ENCODE measurements at regions not wholly inside any gene's neighbourhood (a gene's known extent, or its start where the extent isn't known, plus 50 kb on each side); places are given as distances from the start of the nearest gene placed in this dataset.

DNA sequence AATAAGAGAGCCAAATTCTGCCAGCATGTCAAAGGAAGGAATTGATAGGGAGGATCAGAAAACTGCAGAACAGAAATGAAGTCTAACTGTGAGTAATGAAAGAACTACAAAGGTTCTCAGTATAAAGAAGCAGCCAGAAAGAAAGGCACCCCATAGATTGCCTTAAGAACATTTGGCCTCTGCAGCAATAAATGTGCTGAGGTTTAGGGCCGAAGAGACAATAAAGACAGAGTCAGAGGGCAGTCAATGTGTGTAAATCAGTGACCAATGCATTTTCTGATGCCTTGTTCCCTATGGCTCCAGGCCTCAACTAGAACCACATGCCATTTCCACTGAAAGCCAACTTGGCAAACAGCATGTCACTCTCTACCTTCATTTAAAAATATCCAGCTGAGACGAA lies 281.0 kb downstream of the HINT1 start:
- DNase-seq = no peak
- no peaks in the 10 kb centered on the region for H3K36me3 ChIP-seq (ENCODE audit: insufficient read depth, low read length)
- no peak overlapping the region for H3K4me3 ChIP-seq (ENCODE audit: low read length)
- ChIA-PET POLR2A (no interaction called here), CTCF (no interaction called here)
- H3K9me3 ChIP-seq (ENCODE audit: low read length) = no peaks in the 10 kb centered on the region
- no peak overlapping the region for H3K27ac ChIP-seq (ENCODE audit: low read depth, low read length)
- Mint-ChIP-seq H3K4me1 (peaks cover 5 to 7% (median 6%) of the 10 kb centered on the region in 3 donors), H3K36me3 (no peaks in the 10 kb centered on the region), H3K27me3 (peaks cover 5 to 36% of the 10 kb centered on the region in 2 donors), H3K4me3 (no peak overlapping the region), H3K27ac (no peak overlapping the region), H3K9me3 (no peaks in the 10 kb centered on the region)
- H3K4me1 ChIP-seq (ENCODE audit: insufficient read depth, low read length) = no peaks in the 10 kb centered on the region
- no peaks in the 10 kb centered on the region for H3K27me3 ChIP-seq (ENCODE audit: insufficient read depth, low read length, poor library complexity, severe bottlenecking)

DNA sequence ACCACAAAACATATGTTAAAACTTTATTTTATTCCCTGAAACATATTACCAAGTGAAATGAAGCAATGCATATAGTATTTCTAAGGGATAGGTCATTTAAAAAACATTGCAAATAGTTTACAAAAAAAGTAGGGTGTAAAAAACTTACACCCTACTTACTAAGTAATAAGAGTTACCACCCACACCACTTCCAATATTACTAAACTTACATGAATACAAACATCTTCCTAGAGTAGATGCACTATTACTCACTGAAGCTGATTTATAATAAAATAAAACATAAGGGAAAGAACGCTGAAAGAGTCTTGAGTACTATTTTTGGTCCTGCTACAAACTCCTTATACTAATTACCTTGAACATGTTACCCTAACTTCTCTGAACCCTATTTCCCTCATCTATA lies 289.4 kb downstream of the HINT1 start:
- Histone ChIP-seq H3K4me3 (ENCODE audit: low read length) (no peak overlapping the region), H3K27ac (ENCODE audit: low read depth, low read length) (no peak overlapping the region), H3K36me3 (ENCODE audit: insufficient read depth, low read length) (no peaks in the 10 kb centered on the region), H3K9me3 (ENCODE audit: low read length) (no peaks in the 10 kb centered on the region), H3K27me3 (ENCODE audit: insufficient read depth, low read length, poor library complexity, severe bottlenecking) (no peaks in the 10 kb centered on the region), H3K4me1 (ENCODE audit: insufficient read depth, low read length) (no peaks in the 10 kb centered on the region)
- ChIA-PET CTCF (no interaction called here), POLR2A (no interaction called here)
- no peak for DNase-seq
- Mint-ChIP-seq H3K4me1 (no peaks in the 10 kb centered on the region), H3K27ac (peak overlapping the region in 1 of 8 donors; percentile 17), H3K27me3 (peaks cover 6 to 7% of the 10 kb centered on the region in 2 donors), H3K9me3 (peaks cover 0 to 8% (median 4%) of the 10 kb centered on the region in 5 donors), H3K36me3 (peaks cover 0 to 5% (median 0%) of the 10 kb centered on the region in 3 donors), H3K4me3 (no peak overlapping the region)

DNA sequence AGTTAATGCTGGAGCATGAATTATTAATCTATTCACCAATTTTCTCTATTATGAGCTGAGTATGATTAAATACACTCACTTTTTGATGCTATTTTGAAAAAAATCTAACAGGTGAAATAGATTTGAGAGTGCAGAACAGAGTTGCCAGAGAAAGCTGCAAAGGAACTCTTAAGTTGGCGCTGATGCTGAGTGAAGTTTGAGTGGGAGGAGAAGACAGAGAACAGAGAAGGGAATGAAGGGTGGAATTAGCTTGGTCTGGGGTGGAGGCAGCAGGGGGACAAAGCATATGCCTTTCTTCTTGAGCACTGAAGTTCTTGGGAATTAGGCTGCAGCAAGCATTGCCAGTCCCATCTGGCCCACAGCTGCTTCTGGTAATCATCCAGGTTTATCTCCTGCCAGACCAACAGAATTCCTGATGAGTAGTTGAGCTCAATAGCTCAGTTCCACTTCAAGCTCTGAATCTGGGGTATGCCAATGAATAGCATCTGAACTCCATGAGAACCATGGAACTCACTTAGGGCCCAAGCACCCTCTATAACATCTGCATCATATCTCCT lies 290.1 kb downstream of the HINT1 start:
- no peak overlapping the region for H3K27ac ChIP-seq (ENCODE audit: low read depth, low read length)

DNA sequence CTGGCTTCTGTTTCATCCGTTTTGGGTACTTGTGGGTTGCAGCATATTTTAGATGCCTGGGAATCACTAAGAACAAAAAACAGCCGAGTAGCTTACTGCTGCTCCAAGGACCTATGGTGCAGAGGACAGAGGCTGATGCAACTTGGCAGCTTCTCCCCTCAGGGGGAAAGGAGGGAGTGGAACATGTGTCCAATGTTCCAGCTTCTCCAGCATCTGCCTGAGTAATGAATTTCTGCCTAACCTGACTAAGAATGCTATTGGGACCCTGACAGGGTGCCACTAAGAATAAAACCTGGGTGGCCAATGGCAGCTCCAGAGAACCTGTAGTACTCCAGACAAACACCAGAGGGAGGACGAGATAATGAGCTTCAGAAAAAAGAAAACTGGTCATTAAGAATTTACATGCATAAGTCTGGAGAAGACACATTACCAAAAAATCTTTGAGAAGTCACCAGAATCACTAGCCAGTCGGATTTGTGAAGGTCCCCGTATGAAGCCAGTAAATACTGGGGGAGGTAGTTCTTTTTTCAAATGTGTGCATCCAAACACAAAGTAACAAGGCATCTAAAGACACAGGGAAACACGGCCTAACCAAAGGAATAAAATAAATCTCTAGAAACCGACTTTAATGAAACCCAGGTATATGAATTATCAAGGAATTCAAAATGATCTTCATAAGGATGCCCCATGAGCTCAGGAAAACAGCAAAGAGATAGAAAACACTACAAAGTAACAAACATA lies 293.5 kb downstream of the HINT1 start:
- H3K27ac ChIP-seq (ENCODE audit: low read depth, low read length) = no peak overlapping the region
- ChIA-PET POLR2A (interaction anchor here (0.5 to 0.6 kb wide), 2 partner anchors 36 to 1233 kb away, joined by 3 to 7 read pairs; no protein-coding TSS in a partner anchor), CTCF (interaction anchor here (0.7 to 2.8 kb wide), 19 partner anchors 10 to 554 kb away, joined by 3 to 21 read pairs (median 3); no protein-coding TSS in a partner anchor)
- no peaks in the 10 kb centered on the region for H3K27me3 ChIP-seq (ENCODE audit: insufficient read depth, low read length, poor library complexity, severe bottlenecking)
- Mint-ChIP-seq H3K9me3 (no peaks in the 10 kb centered on the region), H3K4me3 (no peak overlapping the region), H3K4me1 (no peaks in the 10 kb centered on the region), H3K27me3 (no peaks in the 10 kb centered on the region), H3K36me3 (no peaks in the 10 kb centered on the region), H3K27ac (peak overlapping the region in 2 of 8 donors; percentile 5 to 21)
- H3K36me3 ChIP-seq (ENCODE audit: insufficient read depth, low read length) = no peaks in the 10 kb centered on the region
- no peaks in the 10 kb centered on the region for H3K4me1 ChIP-seq (ENCODE audit: insufficient read depth, low read length)
- no peaks in the 10 kb centered on the region for H3K9me3 ChIP-seq (ENCODE audit: low read length)
- DNase-seq = peak; percentile 7 to 54 (median 24)
- no peak overlapping the region for H3K4me3 ChIP-seq (ENCODE audit: low read length)

More for the DNA sequence above, 290.1 kb downstream of the HINT1 start:
- CTCF ChIA-PET = no interaction called here
- peak overlapping the region in 1 of 8 donors; percentile 1 for H3K27ac Mint-ChIP-seq
- H3K36me3 Mint-ChIP-seq = peaks cover 0 to 5% (median 0%) of the 10 kb centered on the region in 3 donors
- no peaks in the 10 kb centered on the region for H3K9me3 ChIP-seq (ENCODE audit: low read length)
- H3K4me1 ChIP-seq (ENCODE audit: insufficient read depth, low read length) = no peaks in the 10 kb centered on the region
- no peak overlapping the region for H3K4me3 ChIP-seq (ENCODE audit: low read length)
- no peak for DNase-seq
- H3K36me3 ChIP-seq (ENCODE audit: insufficient read depth, low read length) = no peaks in the 10 kb centered on the region
- no peak overlapping the region for H3K4me3 Mint-ChIP-seq
- H3K4me1 Mint-ChIP-seq = no peaks in the 10 kb centered on the region
- no peaks in the 10 kb centered on the region for H3K27me3 ChIP-seq (ENCODE audit: insufficient read depth, low read length, poor library complexity, severe bottlenecking)
- peaks cover 0 to 8% (median 4%) of the 10 kb centered on the region in 5 donors for H3K9me3 Mint-ChIP-seq
- POLR2A ChIA-PET = no interaction called here
- peaks cover 4 to 7% of the 10 kb centered on the region in 2 donors for H3K27me3 Mint-ChIP-seq

DNA sequence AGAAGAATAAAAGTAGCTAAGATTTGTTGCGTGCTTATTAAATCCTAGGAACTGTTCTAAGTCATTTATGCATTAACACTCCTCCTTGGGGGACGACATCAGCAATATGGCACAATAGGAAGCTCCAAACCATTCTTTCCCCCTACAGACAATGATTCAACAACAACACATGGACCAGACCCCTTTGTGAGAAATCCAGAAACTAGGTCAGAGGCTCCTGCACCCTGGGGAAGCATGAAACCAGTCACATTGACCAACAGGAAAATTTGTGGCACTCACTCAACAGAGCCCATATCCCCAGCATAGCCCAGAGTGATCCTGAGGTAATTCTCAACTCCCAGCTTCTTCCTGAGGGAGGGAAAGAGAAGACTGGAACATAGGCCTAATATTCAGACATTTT lies 294.4 kb downstream of the HINT1 start:
- Mint-ChIP-seq H3K27ac (peak overlapping the region in 1 of 8 donors; percentile 5), H3K27me3 (no peaks in the 10 kb centered on the region), H3K4me3 (no peak overlapping the region), H3K36me3 (no peaks in the 10 kb centered on the region), H3K4me1 (no peaks in the 10 kb centered on the region), H3K9me3 (no peaks in the 10 kb centered on the region)
- ChIA-PET CTCF (interaction anchor here (0.9 to 2.8 kb wide), 9 partner anchors 9 to 555 kb away, joined by 3 to 21 read pairs (median 5); no protein-coding TSS in a partner anchor), POLR2A (no interaction called here)
- DNase-seq = no peak
- no peak overlapping the region for H3K4me3 ChIP-seq (ENCODE audit: low read length)
- H3K27ac ChIP-seq (ENCODE audit: low read depth, low read length) = no peak overlapping the region
- H3K27me3 ChIP-seq (ENCODE audit: insufficient read depth, low read length, poor library complexity, severe bottlenecking) = no peaks in the 10 kb centered on the region
- no peaks in the 10 kb centered on the region for H3K4me1 ChIP-seq (ENCODE audit: insufficient read depth, low read length)
- no peaks in the 10 kb centered on the region for H3K36me3 ChIP-seq (ENCODE audit: insufficient read depth, low read length)
- H3K9me3 ChIP-seq (ENCODE audit: low read length) = no peaks in the 10 kb centered on the region

DNA sequence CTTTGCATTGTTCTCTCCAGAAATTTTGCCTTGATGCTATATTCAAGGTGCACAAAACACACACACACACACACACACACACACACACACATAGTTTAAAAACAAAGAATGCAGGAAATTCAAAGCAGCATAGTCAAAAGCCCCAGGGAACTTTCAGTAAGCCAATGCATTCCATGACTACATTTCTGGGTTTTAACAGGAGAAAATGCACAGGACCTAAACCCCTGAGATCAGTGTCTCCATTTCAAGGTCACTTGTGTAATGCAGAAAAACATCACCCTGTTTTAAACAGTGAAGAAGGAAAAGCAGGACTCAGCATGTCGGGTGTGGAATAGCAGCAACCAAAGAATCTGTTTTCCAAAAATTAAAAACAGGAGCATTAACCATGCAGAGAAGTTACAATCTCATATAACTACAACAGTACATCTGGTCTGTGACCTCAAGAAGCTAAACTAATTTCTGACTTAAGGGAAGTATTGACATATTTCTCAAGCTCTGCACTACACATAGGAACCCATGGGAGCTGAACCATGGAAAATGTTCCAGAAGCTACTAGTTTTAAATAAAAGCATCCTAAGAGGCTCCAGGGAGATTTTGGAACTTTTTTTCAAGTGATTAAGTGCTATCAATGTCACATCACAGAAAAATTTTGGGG lies 296.7 kb downstream of the HINT1 start:
- no peak overlapping the region for H3K4me3 Mint-ChIP-seq
- CTCF ChIA-PET = interaction anchor here (1.0 kb wide), 1 partner anchor 241 kb away, joined by 3 read pairs; no protein-coding TSS in a partner anchor
- peaks cover 0 to 7% (median 2%) of the 10 kb centered on the region in 3 donors for H3K36me3 Mint-ChIP-seq

DNA sequence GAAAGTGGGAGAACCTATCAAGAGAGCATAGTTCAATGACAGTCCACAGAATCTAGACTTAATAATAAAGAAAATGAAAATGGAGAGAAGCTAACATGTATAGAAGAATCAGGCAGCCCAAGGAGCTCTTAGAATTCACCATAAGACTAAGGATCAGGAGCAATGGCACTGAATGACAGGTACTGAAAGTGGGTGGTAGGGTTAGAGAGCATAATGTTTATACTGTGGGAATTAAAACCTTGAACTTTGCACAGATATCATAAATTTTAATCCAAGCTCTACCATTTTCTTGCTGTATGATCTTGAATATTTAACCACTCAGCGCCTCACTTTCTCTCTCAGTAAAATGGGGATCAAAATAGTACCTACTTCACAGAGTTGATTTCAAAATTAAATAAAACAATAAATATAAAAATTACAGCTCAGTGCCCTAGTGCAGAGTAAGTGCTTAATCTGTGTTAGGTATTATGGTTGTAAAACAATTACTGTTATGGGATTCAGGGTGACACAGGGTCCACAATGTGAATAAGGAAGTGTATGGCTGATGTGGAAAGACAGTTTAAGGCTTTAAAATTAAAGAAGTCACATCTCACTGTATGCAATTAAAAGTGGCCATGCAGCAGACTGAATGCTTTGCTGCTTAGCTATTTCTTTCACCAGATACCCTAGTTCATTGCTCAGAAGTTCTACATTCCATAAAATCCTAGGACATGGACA lies 319.8 kb downstream of the HINT1 start:
- Mint-ChIP-seq H3K27ac (no peak overlapping the region), H3K4me3 (no peak overlapping the region), H3K9me3 (peaks cover 13 to 23% (median 21%) of the 10 kb centered on the region in 5 donors), H3K27me3 (peaks cover 33 to 63% of the 10 kb centered on the region in 2 donors), H3K4me1 (no peaks in the 10 kb centered on the region), H3K36me3 (peaks cover 0 to 20% (median 0%) of the 10 kb centered on the region in 3 donors)
- no peaks in the 10 kb centered on the region for H3K27me3 ChIP-seq (ENCODE audit: insufficient read depth, low read length, poor library complexity, severe bottlenecking)
- no peak for DNase-seq
- H3K4me3 ChIP-seq (ENCODE audit: low read length) = no peak overlapping the region
- H3K27ac ChIP-seq (ENCODE audit: low read depth, low read length) = no peak overlapping the region
- H3K4me1 ChIP-seq (ENCODE audit: insufficient read depth, low read length) = no peaks in the 10 kb centered on the region
- H3K36me3 ChIP-seq (ENCODE audit: insufficient read depth, low read length) = no peaks in the 10 kb centered on the region
- POLR2A ChIA-PET = no interaction called here
- CTCF ChIA-PET = no interaction called here
- H3K9me3 ChIP-seq (ENCODE audit: low read length) = no peaks in the 10 kb centered on the region

More for the DNA sequence above, 296.7 kb downstream of the HINT1 start:
- Histone ChIP-seq H3K9me3 (ENCODE audit: low read length) (no peaks in the 10 kb centered on the region), H3K4me3 (ENCODE audit: low read length) (no peak overlapping the region), H3K27ac (ENCODE audit: low read depth, low read length) (no peak overlapping the region), H3K36me3 (ENCODE audit: insufficient read depth, low read length) (no peaks in the 10 kb centered on the region), H3K27me3 (ENCODE audit: insufficient read depth, low read length, poor library complexity, severe bottlenecking) (no peaks in the 10 kb centered on the region), H3K4me1 (ENCODE audit: insufficient read depth, low read length) (no peaks in the 10 kb centered on the region)
- peaks cover 0 to 6% of the 10 kb centered on the region in 2 donors for H3K27me3 Mint-ChIP-seq
- no peaks in the 10 kb centered on the region for H3K4me1 Mint-ChIP-seq
- peaks cover 0 to 2% (median 0%) of the 10 kb centered on the region in 5 donors for H3K9me3 Mint-ChIP-seq
- H3K27ac Mint-ChIP-seq = no peak overlapping the region
- POLR2A ChIA-PET = interaction anchor here (0.6 kb wide), 1 partner anchor 718 kb away, joined by 3 read pairs; no protein-coding TSS in a partner anchor
- DNase-seq = no peak

All from CD8-positive, alpha-beta memory T cell (primary cell).